ENCODE measurements at regions not wholly inside any gene's neighbourhood (a gene's known extent, or its start where the extent isn't known, plus 50 kb on each side); places are given as distances from the start of the nearest gene placed in this dataset.

GRCh38 chr14:53606203-53606602 is 350.4 kb downstream of the BMP4 start:
- TF ChIP-seq, protein P1, sequence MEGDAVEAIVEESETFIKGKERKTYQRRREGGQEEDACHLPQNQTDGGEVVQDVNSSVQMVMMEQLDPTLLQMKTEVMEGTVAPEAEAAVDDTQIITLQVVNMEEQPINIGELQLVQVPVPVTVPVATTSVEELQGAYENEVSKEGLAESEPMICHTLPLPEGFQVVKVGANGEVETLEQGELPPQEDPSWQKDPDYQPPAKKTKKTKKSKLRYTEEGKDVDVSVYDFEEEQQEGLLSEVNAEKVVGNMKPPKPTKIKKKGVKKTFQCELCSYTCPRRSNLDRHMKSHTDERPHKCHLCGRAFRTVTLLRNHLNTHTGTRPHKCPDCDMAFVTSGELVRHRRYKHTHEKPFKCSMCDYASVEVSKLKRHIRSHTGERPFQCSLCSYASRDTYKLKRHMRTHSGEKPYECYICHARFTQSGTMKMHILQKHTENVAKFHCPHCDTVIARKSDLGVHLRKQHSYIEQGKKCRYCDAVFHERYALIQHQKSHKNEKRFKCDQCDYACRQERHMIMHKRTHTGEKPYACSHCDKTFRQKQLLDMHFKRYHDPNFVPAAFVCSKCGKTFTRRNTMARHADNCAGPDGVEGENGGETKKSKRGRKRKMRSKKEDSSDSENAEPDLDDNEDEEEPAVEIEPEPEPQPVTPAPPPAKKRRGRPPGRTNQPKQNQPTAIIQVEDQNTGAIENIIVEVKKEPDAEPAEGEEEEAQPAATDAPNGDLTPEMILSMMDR (optimal IDR thresholded peaks at IDR 0.05 in 1 of 3, IDR thresholded peaks at IDR 0.05 in 1 of 3, conservative IDR thresholded peaks at IDR 0.05 in 1 of 3; ENCODE audit: extremely low read depth in 1 of 3, insufficient read depth in 2 of 3, low read length in 3 of 3): no peak
- TF ChIP-seq EZH2 (IDR thresholded peaks at IDR 0.05; ENCODE audit: low read length): no peak

Data from keratinocyte (primary cell).